NCI-H2107 treated with DMSO at 0.1 percent for 48 hours (cell line): ENCODE measurements at regions not wholly inside any gene's neighbourhood (a gene's known extent, or its start where the extent isn't known, plus 50 kb on each side); places are given as distances from the start of the nearest gene placed in this dataset.
"Not testable (repeated sequence)": the region's sequence is repeated elsewhere in the genome, so short reads cannot be mapped to it uniquely, and the experiment has no call there.

Source experiments
- DNase-seq: peaks from one replicate; lab custom pipeline; 2025; ENCODE audit not compliant: unreplicated experiment; lab: John Stamatoyannopoulos, UW

DNA sequence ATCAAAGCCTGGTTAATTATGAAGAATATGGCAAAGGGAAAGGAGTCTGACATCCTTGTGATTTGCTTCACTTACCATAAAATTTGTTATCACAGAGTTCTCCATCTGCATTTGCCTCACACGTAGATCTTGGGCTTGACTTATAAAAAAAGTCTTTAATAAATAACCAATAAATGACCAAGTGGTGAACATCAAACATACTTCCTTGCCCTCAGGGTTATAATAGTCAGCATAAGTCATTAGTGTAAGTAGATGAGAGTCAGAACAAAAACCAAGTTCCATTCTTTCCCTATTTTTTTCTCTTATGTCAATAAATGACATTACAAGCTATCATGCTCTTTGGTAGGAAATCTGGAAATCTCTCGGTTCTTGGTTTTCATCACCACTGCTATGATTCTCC lies 635.4 kb upstream of the ATXN7L3B start:
- no peak for DNase-seq

DNA sequence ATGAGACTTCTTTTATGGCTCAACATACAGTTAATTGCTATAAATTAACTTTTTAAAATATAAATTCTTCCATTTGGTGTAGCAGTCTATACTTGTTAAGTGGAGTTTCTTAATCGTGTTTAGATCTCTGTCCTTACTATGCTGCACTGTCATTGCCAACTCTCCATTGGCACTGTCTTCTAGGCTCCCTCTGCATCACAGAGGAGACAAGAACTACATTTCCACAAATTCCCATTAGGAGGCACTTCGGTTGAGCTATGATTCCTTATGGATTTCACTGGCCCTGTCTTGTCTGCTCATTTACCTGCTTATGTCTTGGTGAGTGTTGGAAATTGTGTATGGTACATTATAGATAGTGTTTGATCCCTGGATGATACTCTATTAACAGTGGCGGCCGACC lies 630.9 kb upstream of the ATXN7L3B start:
- DNase-seq, result no peak

- peak; percentile 14 for DNase-seq
Observed at GRCh38 chr12:73935817-73936216, 601.8 kb upstream of the ATXN7L3B start.

- DNase-seq, result no peak
Observed at GRCh38 chr12:73947326-73948026, 590.2 kb upstream of the ATXN7L3B start.

GRCh38 chr12:73950507-73950906 lies 587.1 kb upstream of the ATXN7L3B start:
- DNase-seq, result no peak

GRCh38 chr12:73951956-73952703 lies 585.5 kb upstream of the ATXN7L3B start:
- DNase-seq, result no peak

- DNase-seq, result no peak
Observed at GRCh38 chr12:73964641-73965040, 573.0 kb upstream of the ATXN7L3B start.

GRCh38 chr12:73973486-73973885 lies 564.1 kb upstream of the ATXN7L3B start:
- no peak for DNase-seq

DNA sequence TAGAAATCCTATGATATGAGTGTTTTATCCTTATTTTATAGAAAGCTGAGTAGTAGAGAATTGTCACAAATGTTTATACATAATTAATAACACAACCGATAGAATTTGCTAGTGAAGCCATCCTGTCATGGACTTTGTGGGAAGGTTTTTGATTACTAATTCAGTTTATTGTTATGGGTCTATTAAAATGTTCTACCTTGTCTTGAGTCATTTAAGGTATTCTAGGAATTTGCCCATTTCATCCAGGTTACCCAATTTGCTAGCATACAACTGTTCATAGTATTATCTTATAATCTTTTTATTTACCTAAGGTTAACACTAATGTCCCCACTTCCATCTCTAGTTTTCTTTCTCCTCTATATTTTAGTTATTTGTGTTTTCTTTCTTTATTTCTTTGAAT lies 553.1 kb upstream of the ATXN7L3B start:
- no peak for DNase-seq

DNA sequence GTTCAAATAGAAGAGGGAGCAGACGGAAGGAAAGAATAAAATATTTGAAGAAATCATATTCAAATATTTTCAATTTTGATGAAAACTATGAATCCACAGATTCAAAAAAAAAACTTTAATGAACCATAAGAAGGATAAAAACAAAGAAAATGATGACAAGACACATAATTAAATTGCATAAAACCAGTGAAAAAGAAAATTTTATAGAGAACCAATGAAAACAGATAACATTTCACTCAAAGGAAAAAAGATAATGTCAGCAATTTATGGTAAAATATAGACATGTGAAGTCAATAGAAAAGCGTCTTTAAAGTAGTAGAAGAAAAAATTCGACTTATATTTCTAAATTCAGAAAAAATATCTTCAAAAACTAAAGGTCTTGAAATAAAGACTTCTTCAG lies 546.5 kb upstream of the ATXN7L3B start:
- DNase-seq, result no peak

- no peak for DNase-seq
Observed at GRCh38 chr12:73998894-73999293, 538.7 kb upstream of the ATXN7L3B start.

DNA sequence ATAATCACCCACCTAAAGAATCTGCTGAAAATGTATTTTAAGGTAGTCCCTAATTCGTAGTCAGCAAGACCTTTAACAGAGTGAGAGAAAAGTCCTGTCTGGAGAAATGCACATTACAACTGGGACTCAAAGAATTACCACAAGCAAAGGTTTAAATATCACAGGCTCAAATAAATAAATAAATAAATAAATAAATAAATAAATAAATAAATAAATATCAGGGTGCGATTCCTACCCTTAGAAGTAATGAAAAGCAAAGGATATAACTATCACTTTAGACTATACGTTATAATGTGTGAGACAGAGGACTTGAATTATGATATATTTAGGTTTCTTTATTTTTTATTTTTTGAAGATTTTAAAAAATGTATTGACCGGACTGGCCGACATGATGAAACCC lies 522.5 kb upstream of the ATXN7L3B start:
- DNase-seq, result no peak

GRCh38 chr12:74016324-74016723 lies 521.3 kb upstream of the ATXN7L3B start:
- DNase-seq, result not testable (repeated sequence)

- no peak for DNase-seq
Observed at GRCh38 chr12:74018849-74019248, 518.8 kb upstream of the ATXN7L3B start.

- DNase-seq, result peak; percentile 30
Observed at GRCh38 chr12:74021937-74022336, 515.7 kb upstream of the ATXN7L3B start.

GRCh38 chr12:74031045-74031444 lies 506.6 kb upstream of the ATXN7L3B start:
- DNase-seq, result no peak

GRCh38 chr12:74033531-74033930 lies 504.1 kb upstream of the ATXN7L3B start:
- DNase-seq, result no peak

GRCh38 chr12:74039138-74039537 lies 498.5 kb upstream of the ATXN7L3B start:
- not testable (repeated sequence) for DNase-seq

GRCh38 chr12:74043343-74043742 lies 494.3 kb upstream of the ATXN7L3B start:
- no peak for DNase-seq

DNA sequence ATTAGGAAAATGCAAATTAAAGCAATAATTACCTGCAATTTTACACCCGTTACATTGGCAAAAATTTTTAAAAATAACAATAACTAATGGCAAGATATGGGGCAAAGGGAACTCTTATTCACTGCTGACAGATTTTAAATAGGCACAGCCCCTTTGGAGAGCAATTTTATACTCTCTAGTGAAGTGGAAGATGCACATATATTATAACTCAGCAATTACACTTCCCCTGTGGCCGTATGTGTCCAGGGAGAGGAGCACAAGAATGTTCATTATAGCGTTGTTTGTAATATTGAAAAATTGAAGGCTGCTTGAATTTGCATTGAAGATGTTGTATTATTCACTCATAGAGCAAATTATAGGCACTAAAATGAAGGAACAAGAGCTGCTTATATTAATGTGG lies 488.3 kb upstream of the ATXN7L3B start:
- no peak for DNase-seq

GRCh38 chr12:74051848-74052247 lies 485.8 kb upstream of the ATXN7L3B start:
- DNase-seq, result no peak

DNA sequence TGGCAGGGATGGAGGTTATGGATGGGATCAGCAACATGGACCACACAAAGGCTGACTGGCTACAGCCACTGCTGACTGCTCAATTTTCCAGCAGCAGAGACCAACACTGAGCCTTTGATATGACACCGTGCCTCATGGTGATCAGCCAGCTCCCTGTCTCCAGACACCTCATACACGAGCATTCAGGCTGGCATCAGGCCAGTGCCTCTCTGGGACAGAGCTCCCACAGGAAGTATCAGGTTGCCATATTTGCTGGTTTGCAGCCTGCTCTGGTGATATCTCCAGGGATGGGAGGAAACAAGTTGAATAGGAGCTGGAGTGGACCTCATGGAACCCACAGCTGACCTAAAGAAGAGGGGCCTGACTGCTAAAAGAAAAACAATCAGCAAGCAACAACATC lies 471.2 kb upstream of the ATXN7L3B start:
- no peak for DNase-seq

- DNase-seq, result no peak
Observed at GRCh38 chr12:74071182-74071581, 466.5 kb upstream of the ATXN7L3B start.
